ENCODE measurements at regions not wholly inside any gene's neighbourhood (a gene's known extent, or its start where the extent isn't known, plus 50 kb on each side); places are given as distances from the start of the nearest gene placed in this dataset.
"Not testable (repeated sequence)": the region's sequence is repeated elsewhere in the genome, so short reads cannot be mapped to it uniquely, and the experiment has no call there.

GRCh38 chr13:90308249-90308648 is 1039.2 kb upstream of the MIR17HG start:
- no peak for DNase-seq

- DNase-seq, result no peak
Measured at GRCh38 chr13:90311929-90312328, 1035.6 kb upstream of the MIR17HG start.

DNA sequence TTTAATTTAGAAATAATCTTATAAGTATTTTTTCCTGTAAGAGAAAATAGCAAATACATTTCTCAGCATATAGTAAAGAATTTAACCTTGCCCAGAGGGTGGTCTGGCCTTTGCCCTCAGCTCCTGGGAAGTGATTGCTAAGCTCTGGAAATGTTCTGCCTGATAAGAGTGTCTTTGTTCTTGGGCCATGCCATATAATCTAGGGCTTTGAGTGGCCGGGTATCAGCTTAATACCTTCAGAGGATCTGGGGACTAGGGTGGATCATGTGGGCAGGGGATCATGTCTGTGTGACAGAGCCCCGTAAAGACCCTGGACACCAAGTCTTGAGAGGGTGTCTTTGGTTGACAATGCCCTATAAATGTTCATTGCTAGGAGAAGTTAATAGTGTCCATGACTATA is 1032.4 kb upstream of the MIR17HG start:
- DNase-seq, result no peak

DNA sequence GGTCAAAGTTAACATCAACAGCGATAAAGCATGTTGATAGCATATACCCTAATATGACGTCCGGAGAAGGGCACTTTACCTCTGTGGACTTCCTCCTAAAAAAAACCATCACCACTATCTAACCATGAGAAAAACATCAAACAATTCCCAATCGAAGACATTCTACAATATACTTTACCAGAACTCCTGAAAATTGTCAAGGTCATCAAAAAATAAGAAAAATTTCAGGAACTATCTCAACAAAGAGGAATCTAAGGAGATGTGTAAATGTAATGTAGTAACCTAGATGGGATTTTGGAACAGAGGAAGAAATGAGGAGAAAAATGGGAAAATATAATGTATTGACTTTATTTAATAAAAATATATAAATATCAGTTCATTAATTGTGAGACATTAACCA is 1026.8 kb upstream of the MIR17HG start:
- DNase-seq, result no peak

GRCh38 chr13:90321281-90321931 is 1026.1 kb upstream of the MIR17HG start:
- no peak for DNase-seq

DNA sequence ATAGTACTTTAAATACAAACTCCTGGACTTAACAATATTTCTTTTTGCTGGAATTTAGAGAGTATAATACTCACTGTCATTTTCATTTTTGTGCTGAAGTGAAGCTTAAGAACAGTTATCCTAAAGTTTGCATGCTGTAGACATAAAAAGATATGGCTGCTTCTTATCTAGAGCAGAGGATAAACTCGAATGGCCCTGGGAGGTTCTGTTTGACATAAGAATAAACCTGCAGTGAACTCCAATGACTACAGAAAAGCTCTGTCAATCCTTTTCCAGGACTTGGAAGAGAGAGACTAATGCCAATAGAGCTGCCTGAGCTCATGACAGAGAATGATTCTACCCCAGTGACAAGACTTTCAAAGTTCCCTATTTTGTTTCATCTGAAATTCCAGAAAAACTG is 1017.8 kb upstream of the MIR17HG start:
- no peak for DNase-seq

GRCh38 chr13:90331974-90332373 is 1015.5 kb upstream of the MIR17HG start:
- no peak for DNase-seq

DNA sequence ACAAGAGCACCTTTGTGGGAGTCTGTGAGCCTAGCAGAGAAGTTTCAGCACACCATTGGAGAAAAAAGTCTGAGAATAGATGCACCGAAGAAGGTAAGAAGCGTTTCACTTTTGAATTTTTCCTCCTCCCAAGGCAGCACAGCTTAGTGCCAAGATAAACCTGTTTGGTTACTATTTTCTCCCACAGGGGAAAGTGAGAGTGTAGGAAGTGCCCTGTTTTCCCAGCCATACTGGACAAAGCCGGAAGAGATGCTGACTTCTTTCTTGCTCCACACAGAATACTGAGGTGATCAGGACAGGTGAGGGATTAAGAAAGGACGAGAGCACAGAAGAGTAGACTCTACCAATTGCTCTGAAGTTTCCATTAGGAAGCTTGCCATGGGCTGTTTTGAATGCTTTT is 1011.0 kb upstream of the MIR17HG start:
- peak; percentile 33 for DNase-seq

DNA sequence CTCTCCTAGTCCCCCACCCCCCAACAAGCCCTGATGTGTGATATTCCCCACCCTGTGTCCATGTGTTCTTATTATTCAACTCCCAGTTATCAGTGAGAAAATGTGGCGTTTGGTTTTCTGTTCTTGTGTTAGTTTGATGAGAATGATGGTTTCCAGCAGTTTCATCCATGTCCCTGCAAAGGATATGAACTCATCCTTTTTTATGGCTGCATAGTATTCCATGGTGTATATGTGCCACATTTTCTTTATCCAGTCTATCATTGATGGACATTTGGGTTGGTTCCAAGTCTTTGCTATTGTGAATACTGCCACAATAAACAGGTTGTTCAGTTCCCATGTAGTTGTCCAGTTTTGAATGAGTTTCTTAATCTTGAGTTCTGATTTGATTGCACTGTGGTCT is 1006.1 kb upstream of the MIR17HG start:
- DNase-seq, result not testable (repeated sequence)

GRCh38 chr13:90348477-90349136 is 998.9 kb upstream of the MIR17HG start:
- not testable (repeated sequence) for DNase-seq

DNA sequence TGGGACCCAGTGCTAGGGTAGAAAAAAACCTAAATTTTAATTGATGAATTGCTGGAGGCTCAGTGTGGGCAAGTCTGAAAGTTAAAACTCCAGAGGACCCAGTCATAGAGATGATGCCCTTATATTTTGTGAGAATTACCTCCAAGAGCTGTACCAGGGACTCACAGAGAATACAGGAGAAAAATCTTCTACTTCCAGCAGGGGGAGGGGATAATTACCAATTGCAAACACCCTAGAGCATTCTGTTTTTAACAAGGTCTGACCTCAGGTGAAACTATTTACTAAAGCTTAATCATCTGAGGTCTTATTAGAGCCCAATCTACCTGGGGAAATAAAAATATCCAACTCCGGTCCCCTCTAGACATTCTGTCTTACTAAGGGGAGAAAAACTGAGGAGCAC is 994.7 kb upstream of the MIR17HG start:
- DNase-seq, result no peak

GRCh38 chr13:90355162-90355751 is 992.2 kb upstream of the MIR17HG start:
- DNase-seq, result no peak

DNA sequence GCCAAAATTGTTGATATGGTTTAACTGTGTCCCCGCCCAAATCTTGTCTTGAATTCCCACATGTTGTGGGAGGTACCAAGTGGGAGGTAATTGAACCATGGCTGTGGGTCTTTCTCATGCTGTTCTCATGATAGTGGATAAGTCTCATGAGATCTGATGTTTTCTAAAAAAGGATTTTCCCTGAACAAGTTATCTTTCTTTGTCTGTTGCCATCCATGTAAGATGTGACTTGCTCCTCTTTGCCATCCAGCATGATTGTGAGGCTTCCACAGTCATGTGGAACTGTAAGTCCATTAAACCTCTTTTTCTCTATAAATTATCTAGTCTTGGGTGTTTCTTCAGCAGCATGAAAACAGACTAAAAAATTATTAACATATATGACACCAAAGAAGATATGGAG is 986.7 kb upstream of the MIR17HG start:
- DNase-seq, result no peak

DNA sequence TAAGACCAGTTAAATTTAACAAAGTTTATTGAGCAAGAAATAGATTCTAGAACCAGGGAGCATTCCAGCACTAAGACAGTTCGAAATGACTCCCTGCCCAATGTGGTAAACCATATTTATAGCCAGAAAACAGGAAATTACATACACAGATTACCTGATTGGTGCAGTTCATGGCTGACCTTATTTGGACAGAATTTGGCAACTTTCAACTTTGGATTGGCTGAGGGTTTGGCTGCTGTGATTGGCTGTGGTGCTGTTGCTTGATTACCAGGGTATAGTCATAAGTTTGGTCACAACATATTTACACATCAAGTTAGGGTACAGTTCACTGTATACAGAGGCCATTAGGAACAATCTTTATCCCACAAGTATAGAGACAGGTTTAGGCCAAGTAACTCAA is 984.8 kb upstream of the MIR17HG start:
- DNase-seq, result no peak

DNA sequence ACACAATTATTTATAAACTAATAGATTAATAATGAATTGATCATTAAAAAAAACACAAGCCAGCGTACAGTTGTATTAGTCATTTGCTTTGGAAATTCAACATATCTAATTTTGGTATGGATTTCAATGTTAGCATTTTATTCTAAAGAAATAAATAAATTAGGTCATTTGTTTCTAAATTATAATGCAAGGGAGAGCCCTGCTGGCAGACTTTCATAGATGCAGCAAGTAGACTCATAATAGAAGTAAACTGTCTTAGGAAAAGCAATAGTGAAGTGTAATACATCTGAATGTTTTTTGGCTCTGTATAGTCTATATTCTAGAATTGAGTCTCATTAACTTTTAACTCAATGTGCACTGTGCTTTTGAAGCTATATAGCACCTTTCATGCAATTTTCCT is 982.4 kb upstream of the MIR17HG start:
- DNase-seq, result peak; percentile 0

DNA sequence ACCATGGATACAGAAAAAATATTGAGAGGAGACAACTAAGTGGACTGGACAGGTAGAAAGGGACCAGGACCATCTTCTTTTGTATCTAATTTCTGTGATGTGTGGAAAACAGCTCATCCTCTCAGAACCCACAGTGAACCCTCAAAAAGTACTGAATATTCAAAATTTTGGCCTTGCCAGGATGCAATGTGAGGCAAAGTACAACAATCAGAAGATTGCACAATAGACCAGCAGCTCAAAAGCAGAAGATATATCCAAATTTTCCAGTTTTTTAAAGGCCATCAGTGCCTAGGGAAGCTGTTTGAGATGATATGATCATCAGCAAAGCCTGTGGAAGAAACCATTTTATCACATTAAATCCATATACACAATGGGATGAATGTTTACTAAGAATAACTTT is 973.3 kb upstream of the MIR17HG start:
- no peak for DNase-seq

- DNase-seq, result no peak
Measured at GRCh38 chr13:90375851-90376250, 971.6 kb upstream of the MIR17HG start.

DNA sequence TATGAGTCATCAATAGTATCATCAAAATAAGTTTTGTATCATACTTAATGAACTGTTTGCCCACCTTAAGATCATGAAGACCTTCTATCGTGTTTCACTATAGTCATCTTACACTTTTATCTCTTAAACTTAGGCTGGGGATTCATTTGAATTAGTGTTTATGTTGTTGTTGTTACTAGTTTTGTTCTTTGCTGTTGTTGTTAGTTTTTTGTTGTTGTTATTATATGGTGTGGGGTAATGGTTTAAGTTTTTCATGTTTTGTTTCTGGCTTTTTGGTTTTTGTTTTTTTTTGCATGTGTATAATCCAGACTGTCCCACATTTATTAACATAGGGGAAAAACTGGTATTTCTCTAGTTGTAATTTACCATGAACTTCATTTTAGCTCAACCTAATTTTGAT is 965.1 kb upstream of the MIR17HG start:
- no peak for DNase-seq

DNA sequence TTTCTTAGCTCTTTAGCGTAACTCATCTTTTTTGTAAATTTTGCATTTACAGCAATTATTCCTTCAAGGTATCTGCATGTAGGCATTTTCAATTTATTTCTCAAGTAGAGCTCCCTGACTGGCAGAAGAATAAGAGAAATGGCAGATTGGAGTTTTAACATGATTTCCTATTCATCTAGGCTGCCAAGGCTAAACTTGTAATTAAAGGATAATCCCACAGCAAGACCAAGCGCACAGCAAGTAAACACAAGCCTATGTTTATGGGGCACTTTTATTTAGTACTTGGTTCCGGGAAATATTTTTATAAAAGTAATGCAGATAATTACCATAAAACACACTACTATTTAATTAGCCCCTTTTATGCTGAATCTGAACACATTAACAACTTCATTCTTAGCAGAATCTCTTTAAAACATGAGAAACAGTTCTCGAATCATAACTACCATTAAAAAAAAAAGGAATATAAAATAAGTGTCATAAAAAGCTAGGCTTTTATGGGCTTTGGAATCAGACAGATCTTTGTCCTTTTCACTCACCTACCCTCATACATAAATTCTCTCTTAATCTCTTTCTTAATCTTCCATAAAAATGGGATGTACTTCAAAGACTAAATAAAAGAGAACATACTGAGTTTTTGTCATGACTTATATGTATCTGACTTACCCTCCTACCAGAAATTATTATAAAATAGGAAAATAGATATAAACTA is 961.6 kb upstream of the MIR17HG start:
- no peak for DNase-seq

GRCh38 chr13:90388887-90389452 is 958.5 kb upstream of the MIR17HG start:
- DNase-seq, result no peak

DNA sequence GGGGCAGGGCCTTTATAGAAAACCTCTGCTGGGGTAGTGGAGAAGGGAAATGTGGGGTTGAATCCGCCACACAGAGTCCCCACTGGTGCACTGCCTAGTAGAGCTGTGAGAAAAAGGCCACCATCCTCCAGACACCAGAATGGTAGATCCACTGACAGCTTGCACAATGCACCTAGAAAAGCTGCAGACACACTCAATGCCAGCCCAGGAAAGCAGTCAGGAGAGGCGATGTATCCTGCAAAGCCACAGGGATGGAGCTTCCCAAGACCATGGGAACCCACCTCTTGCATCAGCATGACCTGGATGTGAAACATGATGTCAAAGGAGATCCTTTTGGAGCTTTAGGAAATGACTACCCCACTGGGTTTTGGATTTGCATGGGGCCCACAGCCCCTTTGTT is 958.0 kb upstream of the MIR17HG start:
- DNase-seq, result no peak

GRCh38 chr13:90393408-90393807 is 954.1 kb upstream of the MIR17HG start:
- no peak for DNase-seq

- DNase-seq, result no peak
Measured at GRCh38 chr13:90395348-90395747, 952.1 kb upstream of the MIR17HG start.

DNA sequence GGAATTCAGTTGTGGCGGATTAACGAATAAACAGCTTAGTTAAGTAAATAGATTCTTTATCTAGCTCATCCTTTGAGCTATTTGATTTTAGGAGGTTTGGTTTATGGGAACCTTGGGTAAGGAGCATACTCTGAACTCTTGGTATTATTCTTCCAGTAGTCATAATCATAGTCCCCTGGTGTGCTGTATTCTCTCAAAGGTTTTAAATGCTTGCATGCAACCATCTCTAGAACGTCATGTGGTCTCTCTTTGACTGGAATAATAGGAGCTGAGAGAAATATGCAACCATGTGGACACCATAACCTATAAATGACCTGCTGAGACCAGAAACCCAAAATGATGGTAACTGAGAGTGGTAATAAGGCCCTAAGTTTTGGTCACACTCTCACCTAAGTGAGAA is 951.6 kb upstream of the MIR17HG start:
- no peak for DNase-seq

All from DMS53 (cell line).